ENCODE measurements at regions not wholly inside any gene's neighbourhood (a gene's known extent, or its start where the extent isn't known, plus 50 kb on each side); places are given as distances from the start of the nearest gene placed in this dataset.

- Mint-ChIP-seq H3K9me3 (peaks cover 9% of the 10 kb centered on the region), H3K4me3 (ENCODE audit: low read depth) (no peak overlapping the region), H3K27me3 (ENCODE audit: low read depth) (no peaks in the 10 kb centered on the region), H3K27ac (no peak overlapping the region), H3K4me1 (ENCODE audit: low read depth) (no peaks in the 10 kb centered on the region), H3K36me3 (ENCODE audit: low read depth) (no peaks in the 10 kb centered on the region)
- intact Hi-C loops (cut with micrococcal nuclease), result no loop called here
- no peak for DNase-seq (ENCODE audit: low spot score)
Observed at GRCh38 chr6:159610881-159611280, 82.2 kb downstream of the SOD2 start.

DNA sequence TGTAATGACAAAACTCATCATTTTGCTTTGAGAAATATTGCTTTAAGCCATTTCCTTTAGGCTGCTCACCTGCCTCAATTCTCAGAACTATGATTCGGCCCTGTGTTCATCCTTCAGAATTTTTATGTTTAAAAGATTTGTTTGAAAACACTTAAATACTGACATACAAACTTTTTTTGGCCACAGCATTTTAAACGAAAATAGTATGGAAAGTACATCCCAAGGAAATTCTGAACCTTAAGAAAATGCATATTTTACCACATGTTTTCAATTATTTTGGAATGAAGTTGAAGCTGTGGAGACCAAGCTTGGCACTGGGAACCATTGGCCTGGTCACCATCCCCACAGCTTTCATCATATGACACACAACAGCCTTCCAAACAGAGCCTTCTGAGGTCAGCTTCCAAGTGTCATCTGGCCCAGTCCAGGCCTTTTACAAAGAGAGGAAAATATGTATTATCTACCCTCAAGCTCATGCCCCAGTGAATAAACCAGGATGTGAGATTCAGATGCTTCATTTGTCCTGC is 83.3 kb downstream of the SOD2 start:
- H3K4me1 Mint-ChIP-seq (ENCODE audit: low read depth), result no peaks in the 10 kb centered on the region
- no peak overlapping the region for H3K4me3 Mint-ChIP-seq (ENCODE audit: low read depth)
- no peaks in the 10 kb centered on the region for H3K36me3 Mint-ChIP-seq (ENCODE audit: low read depth)
- H3K27ac Mint-ChIP-seq, result no peak overlapping the region
- H3K9me3 Mint-ChIP-seq, result peaks cover 3% of the 10 kb centered on the region
- H3K27me3 Mint-ChIP-seq (ENCODE audit: low read depth), result no peaks in the 10 kb centered on the region
- no peak for DNase-seq (ENCODE audit: low spot score)
- intact Hi-C loops (cut with micrococcal nuclease), result no loop called here

GRCh38 chr6:159608961-159609651 is 83.9 kb downstream of the SOD2 start:
- DNase-seq (ENCODE audit: low spot score), result no peak
- no peaks in the 10 kb centered on the region for H3K36me3 Mint-ChIP-seq (ENCODE audit: low read depth)
- intact Hi-C loops (cut with micrococcal nuclease), result no loop called here
- no peak overlapping the region for H3K27ac Mint-ChIP-seq
- H3K27me3 Mint-ChIP-seq (ENCODE audit: low read depth), result no peaks in the 10 kb centered on the region
- H3K9me3 Mint-ChIP-seq, result no peaks in the 10 kb centered on the region
- H3K4me1 Mint-ChIP-seq (ENCODE audit: low read depth), result no peaks in the 10 kb centered on the region
- H3K4me3 Mint-ChIP-seq (ENCODE audit: low read depth), result no peak overlapping the region

DNA sequence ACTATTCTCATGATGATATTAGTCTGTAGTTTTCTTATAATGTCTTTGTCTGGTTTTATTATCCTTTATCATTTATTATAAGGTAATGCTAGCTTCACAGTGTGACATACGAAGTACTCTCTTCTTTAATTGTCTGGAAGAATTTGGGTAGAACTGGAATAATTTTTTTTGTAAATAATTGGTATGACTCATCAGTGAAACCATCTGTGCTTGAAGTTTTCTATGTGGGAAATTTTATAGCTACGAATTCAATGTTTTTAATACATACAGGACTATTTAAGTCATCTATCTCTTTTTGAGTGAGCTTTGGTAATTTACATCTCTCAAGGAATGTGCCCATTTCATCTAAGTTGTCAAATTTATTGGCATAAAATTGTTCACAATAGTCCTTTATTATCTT is 86.3 kb downstream of the SOD2 start:
- no peaks in the 10 kb centered on the region for H3K27me3 Mint-ChIP-seq (ENCODE audit: low read depth)
- H3K4me1 Mint-ChIP-seq (ENCODE audit: low read depth), result no peaks in the 10 kb centered on the region

GRCh38 chr6:159604443-159604956 is 88.5 kb downstream of the SOD2 start:
- Mint-ChIP-seq H3K9me3 (no peaks in the 10 kb centered on the region), H3K4me3 (ENCODE audit: low read depth) (no peak overlapping the region), H3K36me3 (ENCODE audit: low read depth) (no peaks in the 10 kb centered on the region), H3K27ac (no peak overlapping the region), H3K4me1 (ENCODE audit: low read depth) (no peaks in the 10 kb centered on the region), H3K27me3 (ENCODE audit: low read depth) (peaks cover 10% of the 10 kb centered on the region)
- no peak for DNase-seq (ENCODE audit: low spot score)
- intact Hi-C loops (cut with micrococcal nuclease), result no loop called here

More for the DNA sequence above, 86.3 kb downstream of the SOD2 start:
- Mint-ChIP-seq H3K9me3 (no peaks in the 10 kb centered on the region), H3K4me3 (ENCODE audit: low read depth) (no peak overlapping the region), H3K36me3 (ENCODE audit: low read depth) (no peaks in the 10 kb centered on the region), H3K27ac (no peak overlapping the region)
- DNase-seq (ENCODE audit: low spot score), result no peak
- intact Hi-C loops (cut with micrococcal nuclease), result no loop called here

- H3K9me3 Mint-ChIP-seq, result no peaks in the 10 kb centered on the region
- H3K4me3 Mint-ChIP-seq (ENCODE audit: low read depth), result no peak overlapping the region
- H3K4me1 Mint-ChIP-seq (ENCODE audit: low read depth), result no peaks in the 10 kb centered on the region
- H3K27me3 Mint-ChIP-seq (ENCODE audit: low read depth), result peaks cover 10% of the 10 kb centered on the region
- DNase-seq (ENCODE audit: low spot score), result no peak
- intact Hi-C loops (cut with micrococcal nuclease), result no loop called here
- no peak overlapping the region for H3K27ac Mint-ChIP-seq
- no peaks in the 10 kb centered on the region for H3K36me3 Mint-ChIP-seq (ENCODE audit: low read depth)
Observed at GRCh38 chr6:159602431-159603041, 90.5 kb downstream of the SOD2 start.

- H3K4me3 Mint-ChIP-seq (ENCODE audit: low read depth), result no peak overlapping the region
- intact Hi-C loops (cut with micrococcal nuclease), result no loop called here
- H3K36me3 Mint-ChIP-seq (ENCODE audit: low read depth), result no peaks in the 10 kb centered on the region
- H3K27ac Mint-ChIP-seq, result no peak overlapping the region
- no peaks in the 10 kb centered on the region for H3K9me3 Mint-ChIP-seq
- H3K4me1 Mint-ChIP-seq (ENCODE audit: low read depth), result no peaks in the 10 kb centered on the region
- H3K27me3 Mint-ChIP-seq (ENCODE audit: low read depth), result peaks cover 10% of the 10 kb centered on the region
- DNase-seq (ENCODE audit: low spot score), result no peak
Observed at GRCh38 chr6:159601211-159601610, 91.8 kb downstream of the SOD2 start.

DNA sequence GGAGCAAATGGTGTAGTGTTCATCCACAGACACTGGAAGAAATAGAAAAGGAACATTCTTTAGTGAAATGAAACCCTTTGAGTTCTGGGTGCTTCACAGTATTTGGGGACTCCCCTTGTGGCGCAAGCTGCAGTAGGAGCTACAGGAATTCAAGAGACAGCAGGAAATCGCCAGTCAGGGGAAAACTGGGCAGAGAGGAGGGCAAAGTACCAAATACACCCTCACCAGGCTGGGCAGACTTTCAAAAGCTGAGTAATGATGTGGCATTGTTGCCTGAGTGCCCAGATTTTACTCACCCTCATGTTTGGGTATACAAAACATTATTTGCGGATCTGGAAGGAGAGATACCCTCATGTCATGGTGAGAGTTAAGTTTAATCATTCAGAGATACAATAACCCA is 97.9 kb downstream of the SOD2 start:
- Mint-ChIP-seq H3K36me3 (ENCODE audit: low read depth) (no peaks in the 10 kb centered on the region), H3K4me1 (ENCODE audit: low read depth) (peaks cover 9% of the 10 kb centered on the region), H3K4me3 (ENCODE audit: low read depth) (no peak overlapping the region), H3K27me3 (ENCODE audit: low read depth) (peaks cover 3% of the 10 kb centered on the region), H3K9me3 (no peaks in the 10 kb centered on the region), H3K27ac (peak overlapping the region; percentile 63)
- intact Hi-C loops (cut with micrococcal nuclease), result no loop called here
- no peak for DNase-seq (ENCODE audit: low spot score)

DNA sequence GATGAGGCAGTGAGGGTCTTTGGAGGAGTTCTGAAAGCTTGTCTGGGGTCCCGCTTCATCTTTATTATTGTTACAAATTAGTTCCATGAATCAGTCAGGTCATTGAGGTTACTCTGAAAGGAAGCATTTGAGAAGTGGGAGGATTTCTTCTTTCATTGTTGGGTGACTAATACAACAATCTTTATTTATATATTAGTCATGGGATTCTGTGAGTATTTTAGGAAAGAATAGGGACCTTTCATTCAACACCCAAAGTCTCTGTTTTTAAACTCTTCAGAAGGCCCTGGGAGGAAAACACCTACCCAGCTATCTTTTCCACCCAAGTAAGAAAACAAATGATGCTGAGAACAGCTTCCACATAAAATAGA is 98.3 kb downstream of the SOD2 start:
- Mint-ChIP-seq H3K9me3 (no peaks in the 10 kb centered on the region), H3K4me1 (ENCODE audit: low read depth) (peaks cover 9% of the 10 kb centered on the region), H3K4me3 (ENCODE audit: low read depth) (no peak overlapping the region), H3K27ac (peak overlapping the region; percentile 63), H3K36me3 (ENCODE audit: low read depth) (no peaks in the 10 kb centered on the region), H3K27me3 (ENCODE audit: low read depth) (no peaks in the 10 kb centered on the region)
- intact Hi-C loops (cut with micrococcal nuclease), result no loop called here
- no peak for DNase-seq (ENCODE audit: low spot score)

GRCh38 chr6:159594106-159594749 is 98.8 kb downstream of the SOD2 start:
- Mint-ChIP-seq H3K4me1 (ENCODE audit: low read depth) (peaks cover 9% of the 10 kb centered on the region), H3K27me3 (ENCODE audit: low read depth) (peaks cover under 1% of the 10 kb centered on the region), H3K4me3 (ENCODE audit: low read depth) (no peak overlapping the region), H3K36me3 (ENCODE audit: low read depth) (no peaks in the 10 kb centered on the region), H3K27ac (no peak overlapping the region), H3K9me3 (no peaks in the 10 kb centered on the region)
- intact Hi-C loops (cut with micrococcal nuclease), result no loop called here
- no peak for DNase-seq (ENCODE audit: low spot score)

- peaks cover 9% of the 10 kb centered on the region for H3K4me1 Mint-ChIP-seq (ENCODE audit: low read depth)
- no peaks in the 10 kb centered on the region for H3K9me3 Mint-ChIP-seq
- intact Hi-C loops (cut with micrococcal nuclease), result no loop called here
- H3K4me3 Mint-ChIP-seq (ENCODE audit: low read depth), result no peak overlapping the region
- H3K27me3 Mint-ChIP-seq (ENCODE audit: low read depth), result peaks cover 6% of the 10 kb centered on the region
- H3K27ac Mint-ChIP-seq, result no peak overlapping the region
- DNase-seq (ENCODE audit: low spot score), result no peak
- H3K36me3 Mint-ChIP-seq (ENCODE audit: low read depth), result no peaks in the 10 kb centered on the region
Observed at GRCh38 chr6:159590835-159591234, 102.2 kb downstream of the SOD2 start.

GRCh38 chr6:159586684-159587083 is 106.4 kb downstream of the SOD2 start:
- H3K4me3 Mint-ChIP-seq (ENCODE audit: low read depth), result no peak overlapping the region
- H3K27me3 Mint-ChIP-seq (ENCODE audit: low read depth), result peaks cover 9% of the 10 kb centered on the region
- intact Hi-C loops (cut with micrococcal nuclease), result no loop called here

GRCh38 chr6:159582736-159583135 is 110.3 kb downstream of the SOD2 start:
- intact Hi-C loops (cut with micrococcal nuclease), result no loop called here

More at GRCh38 chr6:159586684-159587083, 106.4 kb downstream of the SOD2 start:
- no peaks in the 10 kb centered on the region for H3K9me3 Mint-ChIP-seq
- H3K4me1 Mint-ChIP-seq (ENCODE audit: low read depth), result no peaks in the 10 kb centered on the region
- no peak for DNase-seq (ENCODE audit: low spot score)
- no peaks in the 10 kb centered on the region for H3K36me3 Mint-ChIP-seq (ENCODE audit: low read depth)
- no peak overlapping the region for H3K27ac Mint-ChIP-seq

More at GRCh38 chr6:159582736-159583135, 110.3 kb downstream of the SOD2 start:
- Mint-ChIP-seq H3K27me3 (ENCODE audit: low read depth) (peaks cover 5% of the 10 kb centered on the region), H3K36me3 (ENCODE audit: low read depth) (no peaks in the 10 kb centered on the region), H3K4me1 (ENCODE audit: low read depth) (no peaks in the 10 kb centered on the region), H3K9me3 (no peaks in the 10 kb centered on the region), H3K4me3 (ENCODE audit: low read depth) (no peak overlapping the region), H3K27ac (no peak overlapping the region)
- DNase-seq (ENCODE audit: low spot score), result no peak
